ENCODE measurements at regions not wholly inside any gene's neighbourhood (a gene's known extent, or its start where the extent isn't known, plus 50 kb on each side); places are given as distances from the start of the nearest gene placed in this dataset.

DNA sequence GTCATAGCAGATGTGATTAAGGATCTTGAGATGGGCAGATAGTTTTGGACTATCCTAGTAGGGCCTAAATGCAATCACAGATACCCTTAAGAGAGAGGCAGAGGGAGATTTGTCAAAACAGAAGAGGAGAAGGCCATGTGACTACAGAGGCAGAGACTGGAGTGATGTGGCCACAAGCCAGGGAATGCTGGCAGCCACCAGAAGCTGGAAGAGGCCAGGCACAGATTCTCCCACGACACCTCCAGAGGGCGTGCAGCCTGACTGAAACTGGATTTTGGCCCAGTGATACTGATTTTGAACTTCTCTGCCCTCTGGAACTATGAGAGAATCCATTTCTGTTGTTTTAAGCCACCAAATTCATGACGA lies 52.1 kb upstream of the EPS8L3 start:
- ATAC-seq (ENCODE audit: poor library complexity) (no peak), DNase-seq (no peak)
- intact Hi-C loops (cut with DNase I) = no loop called here

DNA sequence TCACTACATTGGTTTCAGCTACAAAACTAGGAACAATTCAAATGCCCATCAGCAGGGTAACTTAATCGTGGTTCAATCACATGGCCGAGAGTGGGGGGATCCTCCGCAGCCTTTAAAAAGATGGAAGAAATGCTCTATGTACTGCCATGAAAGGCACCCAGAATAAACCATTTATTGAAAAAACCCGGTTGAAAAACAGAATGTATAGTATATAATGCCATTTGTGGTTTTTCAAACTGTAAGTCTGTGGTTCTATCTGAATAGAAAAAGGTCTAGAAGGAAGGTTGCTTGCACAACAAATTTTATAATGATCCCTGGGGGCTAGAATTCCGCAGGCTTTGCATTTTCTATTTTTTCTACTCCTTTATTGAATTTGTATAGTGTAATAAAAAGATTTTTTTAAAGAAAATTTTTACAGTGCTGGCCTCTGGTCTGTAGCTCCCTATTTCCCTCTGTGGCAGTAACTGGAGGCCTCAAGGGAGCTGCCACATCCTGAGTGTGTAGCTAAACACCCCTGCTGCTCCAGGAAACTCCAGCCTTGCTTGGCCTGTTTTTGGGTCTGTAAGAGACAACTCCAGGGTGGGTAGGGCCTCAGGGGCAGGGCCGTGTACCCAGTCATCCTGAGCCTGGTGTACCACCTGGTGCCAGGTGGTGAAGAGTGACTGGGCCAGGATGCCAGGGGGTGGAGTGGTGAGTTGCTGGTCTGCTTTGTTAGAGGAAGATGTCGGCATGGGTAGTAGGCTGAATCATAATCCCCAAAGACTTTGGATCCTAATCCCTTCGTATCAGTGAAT lies 51.5 kb upstream of the EPS8L3 start:
- ATAC-seq (ENCODE audit: poor library complexity) (no peak), DNase-seq (no peak)
- intact Hi-C loops (cut with DNase I) = no loop called here

DNA sequence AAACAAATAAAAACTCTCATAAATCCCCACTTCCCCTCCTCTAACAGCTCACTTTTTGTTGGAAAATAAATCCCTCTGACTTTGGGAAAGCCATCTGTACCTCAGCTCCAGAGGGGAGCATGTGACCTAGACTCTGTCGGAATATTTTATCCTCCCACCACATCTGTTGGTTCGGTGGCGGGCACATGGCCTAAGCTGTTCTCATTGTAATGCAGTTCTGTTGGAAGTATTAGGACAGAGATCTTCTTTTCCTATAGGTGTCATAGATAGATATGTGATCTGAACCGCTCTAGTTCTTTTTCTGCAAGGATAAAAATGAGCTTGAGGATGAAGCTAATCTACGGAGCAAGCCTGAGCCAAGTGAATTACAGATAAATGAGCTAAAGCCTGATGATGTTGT lies 50.5 kb upstream of the EPS8L3 start:
- DNase-seq = no peak
- intact Hi-C loops (cut with DNase I) = no loop called here
- ATAC-seq (ENCODE audit: poor library complexity) = no peak
